HL-60 (cell line): ENCODE measurements at regions not wholly inside any gene's neighbourhood (a gene's known extent, or its start where the extent isn't known, plus 50 kb on each side); places are given as distances from the start of the nearest gene placed in this dataset.

Experiments used
- DNase-seq, 2 experiments: peaks; one replicate each; pipeline ENCODE4 v3.0.0-alpha.2; 2010 to 2020; ENCODE audit warnings: low read depth in 1 of 2, low spot score in 1 of 2
- H3K27ac ChIP-seq: fragments of 250-450 bp; sonication (Bioruptor Pico); replicated peaks from 2 replicates; pipeline ENCODE4 v1.5.1; 2020; ENCODE audit warnings: mild to moderate bottlenecking, moderate library complexity
- H3K27me3 ChIP-seq: fragments of 250-450 bp; sonication (Bioruptor Pico); 2 replicates; pipeline ENCODE4 v1.5.1; 2021; ENCODE audit warnings: mild to moderate bottlenecking, moderate library complexity; ENCODE audit not compliant: insufficient read depth, poor library complexity, severe bottlenecking
- H3K4me3 ChIP-seq: replicated peaks from 2 replicates; pipeline ENCODE4 v1.5.1; 2011; ENCODE audit warnings: mild to moderate bottlenecking, control low read depth, low read length; ENCODE audit not compliant: insufficient read depth
- GABPA ChIP-seq: IDR thresholded peaks from 2 replicates; pipeline ENCODE4 v1.6.1; 2012; ENCODE audit warnings: low read depth
- POLR2AphosphoS5 ChIP-seq: IDR thresholded peaks from 2 replicates; pipeline ENCODE4 v1.6.1; 2012; ENCODE audit warnings: low read depth
- SPI1 ChIP-seq: IDR thresholded peaks from 2 replicates; pipeline ENCODE4 v1.6.1; 2012; ENCODE audit warnings: low read depth, mild to moderate bottlenecking, borderline replicate concordance
- TF ChIP-seq, protein P1 (sequence below): IDR thresholded peaks from 2 replicates; pipeline ENCODE4 v1.6.1; 2012; ENCODE audit warnings: low read depth; ENCODE audit not compliant: insufficient replicate concordance
- TF ChIP-seq, protein P2 (sequence below): IDR thresholded peaks from one replicate; pipeline ENCODE4 v1.5.1; 2011; ENCODE audit warnings: low read length, control low read depth, inconsistent platforms; ENCODE audit not compliant: insufficient read depth

DNA sequence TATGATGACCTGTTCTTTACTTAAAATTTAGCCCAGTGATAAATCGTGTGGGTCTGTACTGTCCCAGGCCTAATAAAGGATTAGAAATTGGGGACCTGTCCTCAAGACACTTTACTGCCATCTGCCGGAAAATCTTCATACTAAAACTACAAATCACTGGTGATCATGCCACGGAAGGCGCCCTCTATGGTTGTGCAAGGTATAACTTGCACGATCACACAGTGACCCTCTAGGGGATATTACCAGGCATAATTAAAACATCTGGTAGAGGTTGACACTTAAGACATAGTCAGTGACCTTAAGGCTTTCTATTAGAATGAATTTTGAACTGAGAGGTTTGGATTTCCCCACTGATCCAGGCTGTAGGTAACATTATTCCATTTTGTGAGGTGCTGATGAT, 172.6 kb downstream of the BMP2 start:
- no peak overlapping the region for H3K27ac ChIP-seq
- TF ChIP-seq SPI1 (no peak), POLR2AphosphoS5 (no peak), GABPA (no peak)
- TF ChIP-seq, protein P1, sequence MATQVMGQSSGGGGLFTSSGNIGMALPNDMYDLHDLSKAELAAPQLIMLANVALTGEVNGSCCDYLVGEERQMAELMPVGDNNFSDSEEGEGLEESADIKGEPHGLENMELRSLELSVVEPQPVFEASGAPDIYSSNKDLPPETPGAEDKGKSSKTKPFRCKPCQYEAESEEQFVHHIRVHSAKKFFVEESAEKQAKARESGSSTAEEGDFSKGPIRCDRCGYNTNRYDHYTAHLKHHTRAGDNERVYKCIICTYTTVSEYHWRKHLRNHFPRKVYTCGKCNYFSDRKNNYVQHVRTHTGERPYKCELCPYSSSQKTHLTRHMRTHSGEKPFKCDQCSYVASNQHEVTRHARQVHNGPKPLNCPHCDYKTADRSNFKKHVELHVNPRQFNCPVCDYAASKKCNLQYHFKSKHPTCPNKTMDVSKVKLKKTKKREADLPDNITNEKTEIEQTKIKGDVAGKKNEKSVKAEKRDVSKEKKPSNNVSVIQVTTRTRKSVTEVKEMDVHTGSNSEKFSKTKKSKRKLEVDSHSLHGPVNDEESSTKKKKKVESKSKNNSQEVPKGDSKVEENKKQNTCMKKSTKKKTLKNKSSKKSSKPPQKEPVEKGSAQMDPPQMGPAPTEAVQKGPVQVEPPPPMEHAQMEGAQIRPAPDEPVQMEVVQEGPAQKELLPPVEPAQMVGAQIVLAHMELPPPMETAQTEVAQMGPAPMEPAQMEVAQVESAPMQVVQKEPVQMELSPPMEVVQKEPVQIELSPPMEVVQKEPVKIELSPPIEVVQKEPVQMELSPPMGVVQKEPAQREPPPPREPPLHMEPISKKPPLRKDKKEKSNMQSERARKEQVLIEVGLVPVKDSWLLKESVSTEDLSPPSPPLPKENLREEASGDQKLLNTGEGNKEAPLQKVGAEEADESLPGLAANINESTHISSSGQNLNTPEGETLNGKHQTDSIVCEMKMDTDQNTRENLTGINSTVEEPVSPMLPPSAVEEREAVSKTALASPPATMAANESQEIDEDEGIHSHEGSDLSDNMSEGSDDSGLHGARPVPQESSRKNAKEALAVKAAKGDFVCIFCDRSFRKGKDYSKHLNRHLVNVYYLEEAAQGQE: no peak
- TF ChIP-seq, protein P2, sequence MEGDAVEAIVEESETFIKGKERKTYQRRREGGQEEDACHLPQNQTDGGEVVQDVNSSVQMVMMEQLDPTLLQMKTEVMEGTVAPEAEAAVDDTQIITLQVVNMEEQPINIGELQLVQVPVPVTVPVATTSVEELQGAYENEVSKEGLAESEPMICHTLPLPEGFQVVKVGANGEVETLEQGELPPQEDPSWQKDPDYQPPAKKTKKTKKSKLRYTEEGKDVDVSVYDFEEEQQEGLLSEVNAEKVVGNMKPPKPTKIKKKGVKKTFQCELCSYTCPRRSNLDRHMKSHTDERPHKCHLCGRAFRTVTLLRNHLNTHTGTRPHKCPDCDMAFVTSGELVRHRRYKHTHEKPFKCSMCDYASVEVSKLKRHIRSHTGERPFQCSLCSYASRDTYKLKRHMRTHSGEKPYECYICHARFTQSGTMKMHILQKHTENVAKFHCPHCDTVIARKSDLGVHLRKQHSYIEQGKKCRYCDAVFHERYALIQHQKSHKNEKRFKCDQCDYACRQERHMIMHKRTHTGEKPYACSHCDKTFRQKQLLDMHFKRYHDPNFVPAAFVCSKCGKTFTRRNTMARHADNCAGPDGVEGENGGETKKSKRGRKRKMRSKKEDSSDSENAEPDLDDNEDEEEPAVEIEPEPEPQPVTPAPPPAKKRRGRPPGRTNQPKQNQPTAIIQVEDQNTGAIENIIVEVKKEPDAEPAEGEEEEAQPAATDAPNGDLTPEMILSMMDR: no peak
- H3K27me3 ChIP-seq: no peaks in the 10 kb centered on the region
- DNase-seq: peak in 1 of 2 experiments; percentile 3
- H3K4me3 ChIP-seq: no peak overlapping the region

DNA sequence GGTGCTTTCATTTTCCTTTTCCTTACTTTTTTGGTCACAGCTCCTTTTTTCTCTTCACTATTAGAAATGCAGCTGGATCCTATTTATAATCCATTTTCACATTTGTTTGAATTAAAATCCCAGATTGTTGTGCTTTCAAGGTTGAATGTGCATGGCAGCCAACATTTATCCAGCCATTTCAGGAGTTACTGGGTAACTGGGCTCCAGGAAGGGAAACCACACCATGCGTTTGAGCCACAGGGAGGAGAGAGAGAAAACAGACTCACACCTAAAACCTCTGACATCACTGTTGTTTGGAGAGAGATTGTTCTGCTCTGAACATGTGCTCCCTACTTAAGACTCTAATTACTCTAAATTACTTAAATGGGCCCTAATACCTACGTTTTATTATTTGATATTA, 173.4 kb downstream of the BMP2 start:
- H3K27me3 ChIP-seq: no peaks in the 10 kb centered on the region
- H3K27ac ChIP-seq: no peak overlapping the region
- no peak overlapping the region for H3K4me3 ChIP-seq
- DNase-seq: no peak
- TF ChIP-seq, protein P2: no peak
- TF ChIP-seq, protein P1: no peak
- TF ChIP-seq SPI1 (no peak), GABPA (no peak), POLR2AphosphoS5 (no peak)

DNA sequence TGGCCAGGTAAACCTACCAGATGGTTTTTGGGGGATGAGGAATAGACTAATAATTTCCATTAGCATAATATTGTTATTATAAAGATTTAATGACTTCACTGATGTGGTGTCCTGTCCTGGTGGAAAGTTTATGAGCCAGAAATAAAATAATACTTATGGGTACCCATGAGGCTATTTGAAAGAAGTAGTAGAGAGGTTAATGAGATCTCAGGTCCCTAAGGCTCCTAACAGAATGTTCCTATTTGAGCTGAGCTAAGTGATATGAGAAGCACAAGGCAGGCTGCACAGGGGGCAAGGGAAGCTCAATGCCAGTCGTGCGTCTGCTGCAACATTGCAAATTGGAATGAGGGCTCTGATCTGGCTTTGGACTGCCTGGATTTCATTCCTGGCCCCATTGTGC, 174.1 kb downstream of the BMP2 start:
- Histone ChIP-seq H3K4me3 (no peak overlapping the region), H3K27me3 (no peaks in the 10 kb centered on the region), H3K27ac (no peak overlapping the region)
- no peak for DNase-seq
- no peak for TF ChIP-seq GABPA
- TF ChIP-seq, protein P2: no peak
- no peak for TF ChIP-seq SPI1
- TF ChIP-seq POLR2AphosphoS5: no peak
- TF ChIP-seq, protein P1: no peak
